Vagina (tissue), 2 donors: ENCODE measurements at regions not wholly inside any gene's neighbourhood (a gene's known extent, or its start where the extent isn't known, plus 50 kb on each side); places are given as distances from the start of the nearest gene placed in this dataset.

Experiments used
- DNase-seq, 2 donors: peaks; one replicate each; pipeline ENCODE4 v3.0.0-alpha.2; 2017; ENCODE audit errors: extremely low spot score in 2 of 2
- H3K27ac ChIP-seq: fragments of 200-600 bp; sonication (generic); one replicate; pipeline ENCODE4 v1.5.1; 2019
- H3K27me3 ChIP-seq: fragments of 200-600 bp; sonication (generic); one replicate; pipeline ENCODE4 v1.5.1; 2019
- H3K36me3 ChIP-seq, 2 donors: fragments of 200-600 bp; sonication (generic); one replicate each; pipeline ENCODE4 v1.5.1; 2017 to 2019
- H3K4me1 ChIP-seq: fragments of 200-600 bp; sonication (generic); one replicate; pipeline ENCODE4 v1.5.1; 2019
- H3K4me3 ChIP-seq, 2 donors: fragments of 200-600 bp; sonication (generic); 1 replicate in 1 of 2; 2 replicates in 1 of 2; pipeline ENCODE4 v1.5.1; 2016 to 2019
- H3K9me3 ChIP-seq: fragments of 200-600 bp; sonication (generic); one replicate; pipeline ENCODE4 v1.5.1; 2019
- CTCF ChIP-seq, 3 experiments: fragments of 450-650 bp in 2 of 3; fragments of 200-600 bp in 1 of 3; sonication (generic) in 1 of 3; IDR thresholded peaks; one replicate each; pipeline ENCODE4 v1.5.1; 2017 to 2019; ENCODE audit warnings: antibody characterized with exemption in 3 of 3, mild to moderate bottlenecking in 2 of 3, moderate library complexity in 2 of 3
- POLR2A ChIP-seq, 2 donors: fragments of 450-650 bp; IDR thresholded peaks; one replicate each; pipeline ENCODE4 v1.6.1; 2017; ENCODE audit warnings: antibody characterized with exemption in 2 of 2, mild to moderate bottlenecking in 2 of 2, moderate library complexity in 2 of 2
- POLR2AphosphoS5 ChIP-seq, 2 donors: sonication (generic); formaldehyde crosslinking; IDR thresholded peaks; one replicate each; pipeline ENCODE4 v1.9.0; 2017; ENCODE audit warnings: antibody characterized with exemption in 2 of 2, mild to moderate bottlenecking in 2 of 2, low read depth in 1 of 2; ENCODE audit not compliant: insufficient read depth in 1 of 2
- intact Hi-C: fragments of 100-400 bp; cut with DNase I; formaldehyde crosslinking; loops from one replicate; pipeline ENCODE4 v1.15.1; 2023

- TF ChIP-seq POLR2AphosphoS5 (IDR thresholded peaks at IDR 0.05; ENCODE audit: insufficient read depth in 1 of 2, low read depth in 1 of 2): no peak
- no peak for TF ChIP-seq POLR2A (IDR thresholded peaks at IDR 0.05)
- TF ChIP-seq CTCF (IDR thresholded peaks at IDR 0.05): no peak
- intact Hi-C loops: no loop called here
- H3K9me3 ChIP-seq: no peaks in the 10 kb centered on the region
- no peak overlapping the region for H3K27ac ChIP-seq
- DNase-seq: no peak
- no peaks in the 10 kb centered on the region for H3K4me1 ChIP-seq
- no peak overlapping the region for H3K4me3 ChIP-seq
- H3K27me3 ChIP-seq: no peaks in the 10 kb centered on the region
- H3K36me3 ChIP-seq: no peaks in the 10 kb centered on the region
These were observed 241.2 kb upstream of the TNC start for GRCh38 chr9:115359017-115359780.

GRCh38 chr9:115360122-115360521 is 242.2 kb upstream of the TNC start:
- H3K9me3 ChIP-seq: no peaks in the 10 kb centered on the region
- no peak overlapping the region for H3K4me3 ChIP-seq
- no peaks in the 10 kb centered on the region for H3K27me3 ChIP-seq
- no peaks in the 10 kb centered on the region for H3K4me1 ChIP-seq
- no peaks in the 10 kb centered on the region for H3K36me3 ChIP-seq
- intact Hi-C loops: no loop called here
- H3K27ac ChIP-seq: no peak overlapping the region
- no peak for DNase-seq
- TF ChIP-seq CTCF (IDR thresholded peaks at IDR 0.05) (no peak), POLR2A (IDR thresholded peaks at IDR 0.05) (no peak), POLR2AphosphoS5 (IDR thresholded peaks at IDR 0.05; ENCODE audit: insufficient read depth in 1 of 2, low read depth in 1 of 2) (no peak)

- H3K4me3 ChIP-seq: no peak overlapping the region
- no peaks in the 10 kb centered on the region for H3K36me3 ChIP-seq
- H3K27ac ChIP-seq: no peak overlapping the region
- no peaks in the 10 kb centered on the region for H3K27me3 ChIP-seq
- intact Hi-C loops: no loop called here
- TF ChIP-seq CTCF (IDR thresholded peaks at IDR 0.05) (no peak), POLR2A (IDR thresholded peaks at IDR 0.05) (no peak), POLR2AphosphoS5 (IDR thresholded peaks at IDR 0.05; ENCODE audit: insufficient read depth in 1 of 2, low read depth in 1 of 2) (no peak)
- no peaks in the 10 kb centered on the region for H3K9me3 ChIP-seq
- DNase-seq: no peak
- no peaks in the 10 kb centered on the region for H3K4me1 ChIP-seq
These were observed 244.1 kb upstream of the TNC start for GRCh38 chr9:115362101-115362500.

GRCh38 chr9:115362640-115363039 is 244.7 kb upstream of the TNC start:
- no peak overlapping the region for H3K4me3 ChIP-seq
- no peaks in the 10 kb centered on the region for H3K27me3 ChIP-seq
- intact Hi-C loops: no loop called here
- DNase-seq: no peak
- no peaks in the 10 kb centered on the region for H3K36me3 ChIP-seq
- no peaks in the 10 kb centered on the region for H3K9me3 ChIP-seq
- H3K27ac ChIP-seq: no peak overlapping the region
- no peak for TF ChIP-seq POLR2A (IDR thresholded peaks at IDR 0.05)
- TF ChIP-seq CTCF (IDR thresholded peaks at IDR 0.05): no peak
- no peak for TF ChIP-seq POLR2AphosphoS5 (IDR thresholded peaks at IDR 0.05; ENCODE audit: insufficient read depth in 1 of 2, low read depth in 1 of 2)
- peaks cover under 1% of the 10 kb centered on the region for H3K4me1 ChIP-seq

GRCh38 chr9:115364991-115365390 is 247.0 kb upstream of the TNC start:
- H3K27ac ChIP-seq: no peak overlapping the region
- no peaks in the 10 kb centered on the region for H3K9me3 ChIP-seq
- no peak for TF ChIP-seq POLR2AphosphoS5 (IDR thresholded peaks at IDR 0.05; ENCODE audit: insufficient read depth in 1 of 2, low read depth in 1 of 2)
- no peak for TF ChIP-seq CTCF (IDR thresholded peaks at IDR 0.05)
- TF ChIP-seq POLR2A (IDR thresholded peaks at IDR 0.05): no peak
- no peak for DNase-seq
- H3K4me1 ChIP-seq: peaks cover 24% of the 10 kb centered on the region
- no peak overlapping the region for H3K4me3 ChIP-seq
- intact Hi-C loops: no loop called here
- H3K27me3 ChIP-seq: no peaks in the 10 kb centered on the region
- H3K36me3 ChIP-seq: no peaks in the 10 kb centered on the region
